ENCODE measurements at regions not wholly inside any gene's neighbourhood (a gene's known extent, or its start where the extent isn't known, plus 50 kb on each side); places are given as distances from the start of the nearest gene placed in this dataset.

- TF ChIP-seq CTCF (IDR thresholded peaks at IDR 0.05; ENCODE audit: low read depth, low read length): no peak
- DNase-seq (ENCODE audit: extremely low read depth, low read depth): no peak
Observed at GRCh38 chr2:234823196-234823876, 128.5 kb upstream of the SH3BP4 start.

GRCh38 chr2:234821946-234822475, 129.8 kb upstream of the SH3BP4 start:
- TF ChIP-seq CTCF (IDR thresholded peaks at IDR 0.05; ENCODE audit: low read depth, low read length): no peak
- no peak for DNase-seq (ENCODE audit: extremely low read depth, low read depth)

GRCh38 chr2:234818937-234819336, 132.9 kb upstream of the SH3BP4 start:
- no peak for DNase-seq (ENCODE audit: extremely low read depth, low read depth)
- no peak for TF ChIP-seq CTCF (IDR thresholded peaks at IDR 0.05; ENCODE audit: low read depth, low read length)

GRCh38 chr2:234816491-234816890, 135.3 kb upstream of the SH3BP4 start:
- no peak for DNase-seq (ENCODE audit: extremely low read depth, low read depth)
- TF ChIP-seq CTCF (IDR thresholded peaks at IDR 0.05; ENCODE audit: low read depth, low read length): no peak

GRCh38 chr2:234816056-234816455, 135.8 kb upstream of the SH3BP4 start:
- DNase-seq (ENCODE audit: extremely low read depth, low read depth): no peak
- no peak for TF ChIP-seq CTCF (IDR thresholded peaks at IDR 0.05; ENCODE audit: low read depth, low read length)

GRCh38 chr2:234814374-234814773, 137.4 kb upstream of the SH3BP4 start:
- DNase-seq (ENCODE audit: extremely low read depth, low read depth): no peak
- TF ChIP-seq CTCF (IDR thresholded peaks at IDR 0.05; ENCODE audit: low read depth, low read length): no peak

- no peak for TF ChIP-seq CTCF (IDR thresholded peaks at IDR 0.05; ENCODE audit: low read depth, low read length)
- DNase-seq (ENCODE audit: extremely low read depth, low read depth): no peak
Observed at GRCh38 chr2:234812851-234813250, 139.0 kb upstream of the SH3BP4 start.
